ENCODE measurements at regions not wholly inside any gene's neighbourhood (a gene's known extent, or its start where the extent isn't known, plus 50 kb on each side); places are given as distances from the start of the nearest gene placed in this dataset.

DNA sequence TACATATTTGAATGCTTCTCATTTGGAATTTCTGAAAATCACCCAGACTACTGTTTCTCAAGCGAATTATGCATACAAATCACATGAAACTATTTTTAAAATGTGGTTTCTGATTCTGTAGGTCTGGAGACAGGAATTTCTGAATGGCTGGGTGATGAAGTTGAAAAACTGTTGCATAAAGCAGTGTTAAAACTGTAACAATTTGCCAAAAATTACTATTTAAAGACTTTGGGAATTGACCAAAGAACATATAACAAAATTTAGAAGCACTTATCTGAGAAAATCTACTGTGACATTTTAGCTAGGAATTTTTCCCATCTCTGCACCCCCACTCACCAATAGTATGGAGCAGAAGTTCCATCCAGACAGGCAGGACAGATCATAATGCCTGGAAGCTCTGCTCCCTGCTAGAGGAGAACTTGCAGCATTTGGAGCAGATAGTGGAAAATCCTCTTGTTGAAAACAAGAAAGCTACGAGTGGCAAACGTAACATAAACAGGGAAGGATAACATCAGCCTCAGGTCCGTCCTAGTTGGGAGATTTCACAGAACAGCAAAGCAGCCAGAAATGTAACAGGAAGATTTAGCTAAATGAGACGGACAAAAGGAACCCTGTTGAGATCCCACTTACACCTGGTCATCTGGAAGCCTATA is 132.3 kb upstream of the MCTP2 start:
- TF ChIP-seq, protein P1, sequence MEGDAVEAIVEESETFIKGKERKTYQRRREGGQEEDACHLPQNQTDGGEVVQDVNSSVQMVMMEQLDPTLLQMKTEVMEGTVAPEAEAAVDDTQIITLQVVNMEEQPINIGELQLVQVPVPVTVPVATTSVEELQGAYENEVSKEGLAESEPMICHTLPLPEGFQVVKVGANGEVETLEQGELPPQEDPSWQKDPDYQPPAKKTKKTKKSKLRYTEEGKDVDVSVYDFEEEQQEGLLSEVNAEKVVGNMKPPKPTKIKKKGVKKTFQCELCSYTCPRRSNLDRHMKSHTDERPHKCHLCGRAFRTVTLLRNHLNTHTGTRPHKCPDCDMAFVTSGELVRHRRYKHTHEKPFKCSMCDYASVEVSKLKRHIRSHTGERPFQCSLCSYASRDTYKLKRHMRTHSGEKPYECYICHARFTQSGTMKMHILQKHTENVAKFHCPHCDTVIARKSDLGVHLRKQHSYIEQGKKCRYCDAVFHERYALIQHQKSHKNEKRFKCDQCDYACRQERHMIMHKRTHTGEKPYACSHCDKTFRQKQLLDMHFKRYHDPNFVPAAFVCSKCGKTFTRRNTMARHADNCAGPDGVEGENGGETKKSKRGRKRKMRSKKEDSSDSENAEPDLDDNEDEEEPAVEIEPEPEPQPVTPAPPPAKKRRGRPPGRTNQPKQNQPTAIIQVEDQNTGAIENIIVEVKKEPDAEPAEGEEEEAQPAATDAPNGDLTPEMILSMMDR (IDR thresholded peaks at IDR 0.05; ENCODE audit: poor library complexity, severe bottlenecking): no peak
- Histone ChIP-seq H3K27ac (ENCODE audit: poor library complexity, severe bottlenecking) (no peak overlapping the region), H3K36me3 (ENCODE audit: low read depth) (no peaks in the 10 kb centered on the region), H3K27me3 (ENCODE audit: insufficient read depth, poor library complexity, severe bottlenecking) (no peaks in the 10 kb centered on the region), H3K9me3 (ENCODE audit: severe bottlenecking) (no peaks in the 10 kb centered on the region), H3K4me3 (ENCODE audit: severe bottlenecking) (no peak overlapping the region), H3K4me1 (ENCODE audit: insufficient read depth, poor library complexity, severe bottlenecking) (no peaks in the 10 kb centered on the region)
- ATAC-seq (ENCODE audit: low read depth) (no peak), DNase-seq (ENCODE audit: low spot score) (no peak)

DNA sequence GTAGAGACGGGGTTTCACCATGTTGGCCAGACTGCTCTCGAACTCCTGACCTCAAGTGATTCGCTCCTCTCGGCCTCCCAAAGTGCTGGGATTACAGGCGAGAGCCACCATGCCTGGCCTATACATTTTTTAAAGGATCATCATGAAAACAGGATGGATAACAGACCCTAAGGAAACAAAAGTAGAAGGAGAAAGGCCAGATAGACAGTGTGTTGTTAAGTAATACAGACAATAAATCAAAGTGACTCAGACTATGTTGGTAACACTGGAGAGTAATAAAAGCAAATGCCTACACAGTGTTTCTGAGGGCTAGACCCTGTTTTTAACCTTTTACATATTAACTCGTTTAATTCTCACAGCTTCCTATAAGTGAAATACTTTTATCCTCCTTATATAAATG is 133.8 kb upstream of the MCTP2 start:
- TF ChIP-seq, protein P1 (IDR thresholded peaks at IDR 0.05; ENCODE audit: poor library complexity, severe bottlenecking): no peak
- ATAC-seq (ENCODE audit: low read depth) (peak; percentile 72), DNase-seq (ENCODE audit: low spot score) (no peak)
- Histone ChIP-seq H3K27ac (ENCODE audit: poor library complexity, severe bottlenecking) (no peak overlapping the region), H3K4me1 (ENCODE audit: insufficient read depth, poor library complexity, severe bottlenecking) (no peaks in the 10 kb centered on the region), H3K4me3 (ENCODE audit: severe bottlenecking) (no peak overlapping the region), H3K36me3 (ENCODE audit: low read depth) (no peaks in the 10 kb centered on the region), H3K27me3 (ENCODE audit: insufficient read depth, poor library complexity, severe bottlenecking) (no peaks in the 10 kb centered on the region), H3K9me3 (ENCODE audit: severe bottlenecking) (no peaks in the 10 kb centered on the region)

DNA sequence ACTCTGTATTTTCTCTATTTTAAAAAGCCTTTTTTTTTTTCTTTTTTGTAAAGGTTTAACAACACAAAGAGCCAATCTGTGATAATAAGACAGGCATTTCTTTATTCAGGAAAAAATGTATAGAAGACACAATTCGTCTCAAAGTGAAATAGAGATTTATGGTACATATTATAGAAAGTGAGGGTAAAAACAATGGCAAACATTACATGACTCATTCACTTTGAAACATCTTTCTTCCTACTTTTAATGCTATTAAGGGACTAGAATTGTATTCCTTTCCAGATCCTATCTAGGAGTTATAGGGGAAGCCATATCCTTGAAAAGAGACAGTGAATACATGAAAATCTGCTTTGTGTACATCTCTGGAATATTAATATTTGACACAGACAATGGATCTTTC is 137.1 kb upstream of the MCTP2 start:
- TF ChIP-seq, protein P1 (IDR thresholded peaks at IDR 0.05; ENCODE audit: poor library complexity, severe bottlenecking): no peak
- H3K4me1 ChIP-seq (ENCODE audit: insufficient read depth, poor library complexity, severe bottlenecking): no peaks in the 10 kb centered on the region
- no peak for ATAC-seq (ENCODE audit: low read depth)

DNA sequence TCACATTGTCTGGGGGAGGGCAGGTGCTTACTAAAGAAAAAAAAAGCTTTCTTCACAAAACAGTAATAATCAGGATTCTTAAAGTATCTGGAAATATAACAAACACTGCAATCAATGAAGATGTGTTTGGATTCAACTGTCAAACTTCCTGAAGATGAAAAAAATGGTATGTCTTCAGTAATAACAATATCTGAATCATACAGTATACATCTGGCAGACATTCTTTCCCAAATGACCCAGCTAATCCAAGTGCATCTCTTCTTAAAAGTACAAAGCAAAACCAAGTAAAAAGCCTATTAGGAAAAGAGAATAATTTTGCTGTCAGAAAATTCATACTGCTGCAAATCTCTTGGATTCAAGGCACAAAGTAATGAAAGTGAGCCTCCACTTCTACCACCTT is 145.0 kb upstream of the MCTP2 start:
- no peak overlapping the region for H3K4me3 ChIP-seq (ENCODE audit: severe bottlenecking)
- ATAC-seq (ENCODE audit: low read depth): peak; percentile 69
- no peak for DNase-seq (ENCODE audit: low spot score)
- no peaks in the 10 kb centered on the region for H3K27me3 ChIP-seq (ENCODE audit: insufficient read depth, poor library complexity, severe bottlenecking)
- no peak overlapping the region for H3K27ac ChIP-seq (ENCODE audit: poor library complexity, severe bottlenecking)
- H3K4me1 ChIP-seq (ENCODE audit: insufficient read depth, poor library complexity, severe bottlenecking): peaks cover 5% of the 10 kb centered on the region
- TF ChIP-seq, protein P1 (IDR thresholded peaks at IDR 0.05; ENCODE audit: poor library complexity, severe bottlenecking): no peak
- H3K36me3 ChIP-seq (ENCODE audit: low read depth): no peaks in the 10 kb centered on the region
- H3K9me3 ChIP-seq (ENCODE audit: severe bottlenecking): no peaks in the 10 kb centered on the region

More for the DNA sequence above, 137.1 kb upstream of the MCTP2 start:
- no peaks in the 10 kb centered on the region for H3K27me3 ChIP-seq (ENCODE audit: insufficient read depth, poor library complexity, severe bottlenecking)
- DNase-seq (ENCODE audit: low spot score): no peak
- no peaks in the 10 kb centered on the region for H3K36me3 ChIP-seq (ENCODE audit: low read depth)
- no peak overlapping the region for H3K4me3 ChIP-seq (ENCODE audit: severe bottlenecking)
- no peaks in the 10 kb centered on the region for H3K9me3 ChIP-seq (ENCODE audit: severe bottlenecking)
- H3K27ac ChIP-seq (ENCODE audit: poor library complexity, severe bottlenecking): no peak overlapping the region

DNA sequence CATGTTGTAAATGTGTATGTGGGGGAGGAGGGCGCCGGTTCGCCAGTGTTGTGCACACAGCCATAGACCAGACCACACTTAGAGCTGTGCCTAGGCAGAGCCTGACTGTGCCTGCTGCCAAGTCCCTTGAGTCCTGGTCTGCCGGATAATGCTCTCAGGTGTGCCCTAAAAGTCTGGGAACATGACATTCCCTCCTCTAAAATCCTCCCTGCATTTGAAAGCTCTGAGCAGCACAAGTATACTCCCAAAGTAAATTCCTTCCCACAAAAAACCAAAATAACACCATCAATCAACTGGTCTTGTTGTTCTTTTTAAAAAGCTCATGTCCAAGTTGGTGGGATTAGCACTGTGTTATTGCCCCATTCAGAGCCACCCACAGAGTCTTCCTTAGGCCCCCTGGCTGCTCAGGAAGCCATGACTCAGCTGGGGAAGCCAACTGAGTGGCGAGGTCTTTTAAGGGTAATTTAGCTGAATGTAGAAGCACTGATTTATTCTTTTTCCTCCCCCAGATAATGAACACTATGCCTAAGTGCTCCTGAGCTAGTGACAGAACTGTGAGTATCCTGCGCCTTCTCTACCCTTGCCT is 147.8 kb upstream of the MCTP2 start:
- Histone ChIP-seq H3K27ac (ENCODE audit: poor library complexity, severe bottlenecking) (no peak overlapping the region), H3K4me1 (ENCODE audit: insufficient read depth, poor library complexity, severe bottlenecking) (peaks cover 19% of the 10 kb centered on the region), H3K27me3 (ENCODE audit: insufficient read depth, poor library complexity, severe bottlenecking) (no peaks in the 10 kb centered on the region), H3K36me3 (ENCODE audit: low read depth) (no peaks in the 10 kb centered on the region), H3K4me3 (ENCODE audit: severe bottlenecking) (no peak overlapping the region), H3K9me3 (ENCODE audit: severe bottlenecking) (no peaks in the 10 kb centered on the region)
- TF ChIP-seq, protein P1 (IDR thresholded peaks at IDR 0.05; ENCODE audit: poor library complexity, severe bottlenecking): no peak
- DNase-seq (ENCODE audit: low spot score): no peak
- ATAC-seq (ENCODE audit: low read depth): no peak

All from RWPE2 (cell line).